Kidney (tissue), 13 donors: ENCODE measurements at regions not wholly inside any gene's neighbourhood (a gene's known extent, or its start where the extent isn't known, plus 50 kb on each side); places are given as distances from the start of the nearest gene placed in this dataset.

Source experiments
- DNase-seq, 5 donors: peaks; one replicate each; pipeline ENCODE4 v3.0.0-alpha.2; 2013 to 2020
- FAIRE-seq: peaks from 2 replicates; lab custom pipeline; 2012; peaks lifted over from hg19 to GRCh38; lab: Jason Lieb, UNC
- H3K27ac ChIP-seq, 2 donors: one replicate each; pipeline ENCODE4 v1.7.0; 2013; ENCODE audit warnings: low read depth in 2 of 2, low read length in 2 of 2, inconsistent platforms in 1 of 2
- H3K27me3 ChIP-seq: one replicate; pipeline ENCODE4 v1.7.1; 2013; ENCODE audit warnings: low read length, inconsistent platforms; ENCODE audit not compliant: control insufficient read depth, insufficient read depth
- H3K36me3 ChIP-seq, 3 donors: one replicate each; pipeline versions ENCODE4 v1.7.0 to v1.7.1; 2013; ENCODE audit warnings: low read length in 3 of 3, control low read depth in 1 of 3, inconsistent platforms in 1 of 3; ENCODE audit not compliant: insufficient read depth in 3 of 3, control insufficient read depth in 2 of 3
- H3K4me1 ChIP-seq, 3 donors: one replicate each; pipeline versions ENCODE4 v1.7.0 to v1.7.1; 2013; ENCODE audit warnings: low read length in 3 of 3, inconsistent platforms in 1 of 3, low read depth in 1 of 3; ENCODE audit not compliant: control insufficient read depth in 2 of 3, insufficient read depth in 2 of 3
- H3K4me3 ChIP-seq, 3 donors: one replicate each; pipeline versions ENCODE4 v1.7.0 to v1.8.1; 2013; ENCODE audit warnings: low read length in 3 of 3, control low read depth in 1 of 3, inconsistent platforms in 1 of 3
- H3K9ac ChIP-seq, 3 donors: one replicate each; pipeline versions ENCODE4 v1.7.0 to v1.7.1; 2013; ENCODE audit warnings: low read length in 3 of 3, control low read depth in 1 of 3, inconsistent platforms in 1 of 3
- H3K9me3 ChIP-seq, 3 donors: one replicate each; pipeline versions ENCODE4 v1.7.0 to v1.7.1; 2013; ENCODE audit warnings: low read length in 3 of 3, control low read depth in 1 of 3, inconsistent platforms in 1 of 3; ENCODE audit not compliant: control insufficient read depth in 2 of 3, insufficient read depth in 1 of 3
- intact Hi-C: fragments of 100-400 bp; cut with DNase I; formaldehyde crosslinking; loops from one replicate; pipeline ENCODE4 v1.11.1; 2022
- TF ChIP-seq, protein P1 (sequence below): IDR thresholded peaks from 3 replicates; pipeline ENCODE4 v1.5.1; 2012; ENCODE audit warnings: mild to moderate bottlenecking, moderate library complexity, borderline replicate concordance; ENCODE audit not compliant: insufficient read depth; ENCODE audit errors: extremely low read depth
- donor health status: control.
- donor health status: control.
- donor health status: control.
- donor health status: control.
- donor health status: control.
- donor health status: DM: yes; HTN: yes; CAD: no.
- donor health status: Normal renal cell carcinoma (clear cell type).

DNA sequence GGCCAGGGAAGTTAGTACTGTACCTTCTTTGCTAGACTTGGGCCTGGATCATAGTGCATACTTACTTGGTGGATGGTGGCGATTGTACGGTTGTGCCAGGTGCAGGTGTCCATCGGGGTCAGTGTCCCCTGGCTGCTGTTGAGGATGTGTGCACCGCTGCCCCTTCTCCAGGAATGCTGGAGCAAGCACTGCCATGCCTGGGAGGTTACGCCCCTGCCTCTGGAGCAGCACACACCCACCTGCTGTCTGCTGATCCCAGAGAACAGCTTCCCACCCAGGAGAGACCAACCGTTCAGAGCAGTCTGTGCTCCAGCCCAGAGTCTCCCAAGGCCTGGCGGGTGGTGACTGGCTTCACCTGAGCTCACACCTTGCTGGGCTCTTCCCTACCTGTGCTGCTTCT lies 286.8 kb upstream of the HS6ST1 start:
- TF ChIP-seq, protein P1, sequence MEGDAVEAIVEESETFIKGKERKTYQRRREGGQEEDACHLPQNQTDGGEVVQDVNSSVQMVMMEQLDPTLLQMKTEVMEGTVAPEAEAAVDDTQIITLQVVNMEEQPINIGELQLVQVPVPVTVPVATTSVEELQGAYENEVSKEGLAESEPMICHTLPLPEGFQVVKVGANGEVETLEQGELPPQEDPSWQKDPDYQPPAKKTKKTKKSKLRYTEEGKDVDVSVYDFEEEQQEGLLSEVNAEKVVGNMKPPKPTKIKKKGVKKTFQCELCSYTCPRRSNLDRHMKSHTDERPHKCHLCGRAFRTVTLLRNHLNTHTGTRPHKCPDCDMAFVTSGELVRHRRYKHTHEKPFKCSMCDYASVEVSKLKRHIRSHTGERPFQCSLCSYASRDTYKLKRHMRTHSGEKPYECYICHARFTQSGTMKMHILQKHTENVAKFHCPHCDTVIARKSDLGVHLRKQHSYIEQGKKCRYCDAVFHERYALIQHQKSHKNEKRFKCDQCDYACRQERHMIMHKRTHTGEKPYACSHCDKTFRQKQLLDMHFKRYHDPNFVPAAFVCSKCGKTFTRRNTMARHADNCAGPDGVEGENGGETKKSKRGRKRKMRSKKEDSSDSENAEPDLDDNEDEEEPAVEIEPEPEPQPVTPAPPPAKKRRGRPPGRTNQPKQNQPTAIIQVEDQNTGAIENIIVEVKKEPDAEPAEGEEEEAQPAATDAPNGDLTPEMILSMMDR = no peak
- Histone ChIP-seq H3K27me3 (no peaks in the 10 kb centered on the region), H3K9ac (no peak overlapping the region), H3K27ac (no peak overlapping the region), H3K4me1 (peaks cover 0 to 7% (median 2%) of the 10 kb centered on the region in 3 donors), H3K4me3 (no peak overlapping the region), H3K36me3 (no peaks in the 10 kb centered on the region), H3K9me3 (no peaks in the 10 kb centered on the region)
- DNase-seq (peak in 2 of 5 donors; percentile 54 to 60), FAIRE-seq (no peak)
- intact Hi-C loops = no loop called here

DNA sequence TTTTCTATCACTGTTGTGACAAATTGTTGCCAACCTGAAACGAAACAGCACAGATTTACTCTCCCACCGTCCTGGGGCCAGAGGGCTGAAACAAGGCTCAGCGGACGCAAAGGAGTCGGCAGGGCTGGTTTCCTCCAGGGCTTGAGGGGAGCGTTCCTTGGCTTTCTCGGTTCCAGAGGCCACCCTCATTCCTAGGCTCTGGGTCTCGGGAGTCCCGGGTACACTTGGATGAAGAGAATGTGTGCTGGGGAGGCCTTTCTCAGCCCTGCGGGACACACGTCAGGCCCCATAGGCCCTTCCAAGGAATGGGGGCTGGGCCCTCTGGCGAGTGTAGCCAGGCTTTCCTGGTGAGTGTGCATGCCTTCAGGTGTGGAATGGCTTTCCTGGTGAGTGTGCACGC lies 287.3 kb upstream of the HS6ST1 start:
- H3K27ac ChIP-seq = no peak overlapping the region
- H3K36me3 ChIP-seq = no peaks in the 10 kb centered on the region
- no peaks in the 10 kb centered on the region for H3K27me3 ChIP-seq
- TF ChIP-seq, protein P1 = no peak
- H3K4me1 ChIP-seq = peaks cover 0 to 7% (median 0%) of the 10 kb centered on the region in 3 donors
- no peak overlapping the region for H3K4me3 ChIP-seq
- H3K9me3 ChIP-seq = no peaks in the 10 kb centered on the region
- intact Hi-C loops = no loop called here
- peak in 2 of 5 donors; percentile 19 to 46 for DNase-seq
- no peak overlapping the region for H3K9ac ChIP-seq
- no peak for FAIRE-seq

DNA sequence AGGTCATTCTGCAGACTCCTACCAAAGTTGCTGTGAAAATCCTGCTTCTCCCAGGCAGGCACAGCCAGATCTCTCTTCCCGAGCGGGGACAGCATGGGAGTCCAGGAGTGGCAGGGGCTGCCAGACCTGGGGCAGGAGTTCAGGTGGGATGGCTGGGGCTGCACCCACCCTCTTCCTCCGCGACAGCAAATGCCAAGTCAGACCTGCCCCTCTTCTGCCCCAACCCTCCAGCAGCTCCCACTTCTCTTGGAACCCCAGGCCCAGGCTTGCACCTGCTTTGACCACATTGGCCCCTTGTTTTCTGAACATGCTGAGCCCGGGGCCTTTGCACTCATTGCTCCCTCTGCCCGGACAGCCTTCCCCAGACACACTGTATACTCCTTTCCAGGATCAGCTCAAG lies 288.2 kb upstream of the HS6ST1 start:
- no peaks in the 10 kb centered on the region for H3K9me3 ChIP-seq
- H3K4me1 ChIP-seq = peaks cover 0 to 7% (median 0%) of the 10 kb centered on the region in 3 donors
- no peak overlapping the region for H3K9ac ChIP-seq
- H3K27me3 ChIP-seq = no peaks in the 10 kb centered on the region
- TF ChIP-seq, protein P1 = no peak
- peak in 2 of 5 donors; percentile 20 to 44 for DNase-seq
- no peaks in the 10 kb centered on the region for H3K36me3 ChIP-seq
- H3K27ac ChIP-seq = no peak overlapping the region
- intact Hi-C loops = no loop called here
- no peak overlapping the region for H3K4me3 ChIP-seq
- FAIRE-seq = no peak

DNA sequence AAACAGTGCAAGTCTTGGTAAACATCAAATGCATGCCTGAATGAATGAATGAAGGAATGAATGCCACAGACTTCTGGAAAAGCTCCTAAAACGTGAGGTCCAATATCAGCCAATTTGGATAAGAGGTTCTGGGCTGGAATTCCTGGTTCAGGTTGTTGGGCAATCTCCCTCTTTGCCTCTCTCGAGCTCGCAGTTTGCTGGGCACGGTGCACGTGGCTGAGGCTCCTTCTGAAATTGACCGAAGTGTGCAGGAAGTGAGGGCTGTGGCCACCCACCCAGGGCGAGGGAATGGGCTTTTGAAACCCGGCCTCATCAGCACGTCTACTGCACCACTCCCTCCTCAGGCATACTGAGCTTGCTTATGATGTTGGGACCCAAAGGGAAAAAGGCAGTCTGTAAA lies 288.8 kb upstream of the HS6ST1 start:
- FAIRE-seq (no peak), DNase-seq (peak in 2 of 5 donors; percentile 31 to 35)
- intact Hi-C loops = no loop called here
- TF ChIP-seq, protein P1 = no peak
- Histone ChIP-seq H3K4me3 (no peak overlapping the region), H3K27me3 (no peaks in the 10 kb centered on the region), H3K36me3 (no peaks in the 10 kb centered on the region), H3K9me3 (no peaks in the 10 kb centered on the region), H3K9ac (no peak overlapping the region), H3K27ac (no peak overlapping the region), H3K4me1 (peaks cover 0 to 7% (median 0%) of the 10 kb centered on the region in 3 donors)
